ENCODE measurements at regions not wholly inside any gene's neighbourhood (a gene's known extent, or its start where the extent isn't known, plus 50 kb on each side); places are given as distances from the start of the nearest gene placed in this dataset.
"Not testable (repeated sequence)": the region's sequence is repeated elsewhere in the genome, so short reads cannot be mapped to it uniquely, and the experiment has no call there.

GRCh38 chr12:77253321-77253720 is 188.0 kb upstream of the E2F7 start:
- no peak for DNase-seq

DNA sequence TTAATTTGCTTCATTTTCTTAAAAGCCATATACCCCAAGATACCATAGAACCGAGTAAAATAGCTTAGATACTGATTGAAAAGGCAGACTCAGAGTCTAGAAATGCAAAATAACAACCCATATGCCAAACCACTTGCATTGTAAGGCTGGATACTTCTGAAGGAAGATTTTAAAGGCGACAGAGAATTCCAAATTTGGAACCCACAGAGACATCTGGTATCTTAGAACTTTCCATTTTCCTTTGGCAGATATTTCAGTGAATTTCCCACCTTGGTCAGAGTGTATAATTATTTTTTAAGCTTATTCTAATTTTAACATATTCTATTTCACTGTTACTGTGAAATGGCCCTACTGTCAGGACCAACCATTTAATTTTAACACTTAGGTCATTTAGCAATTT is 186.4 kb upstream of the E2F7 start:
- no peak for DNase-seq

DNA sequence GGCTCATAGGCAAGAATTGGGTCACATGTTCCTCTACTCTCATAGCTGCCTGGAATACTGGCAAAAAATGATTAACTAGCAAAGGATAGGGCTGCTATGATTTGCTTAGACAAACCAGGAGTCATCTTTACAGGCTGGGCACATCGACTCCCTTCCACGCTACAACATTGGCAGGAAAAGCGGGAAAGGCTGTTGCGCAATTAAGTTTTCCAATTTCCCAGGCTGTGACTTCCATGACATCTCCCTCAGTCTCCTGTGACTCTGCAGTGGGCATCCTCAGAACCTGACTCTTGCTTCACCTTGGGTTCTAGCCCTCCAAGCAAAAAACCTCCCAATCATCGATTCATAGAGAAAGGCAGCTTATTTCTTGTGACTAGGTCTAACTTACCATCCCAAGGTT is 184.5 kb upstream of the E2F7 start:
- no peak for DNase-seq

- DNase-seq: no peak
Observed at GRCh38 chr12:77248036-77248435, 182.7 kb upstream of the E2F7 start.

DNA sequence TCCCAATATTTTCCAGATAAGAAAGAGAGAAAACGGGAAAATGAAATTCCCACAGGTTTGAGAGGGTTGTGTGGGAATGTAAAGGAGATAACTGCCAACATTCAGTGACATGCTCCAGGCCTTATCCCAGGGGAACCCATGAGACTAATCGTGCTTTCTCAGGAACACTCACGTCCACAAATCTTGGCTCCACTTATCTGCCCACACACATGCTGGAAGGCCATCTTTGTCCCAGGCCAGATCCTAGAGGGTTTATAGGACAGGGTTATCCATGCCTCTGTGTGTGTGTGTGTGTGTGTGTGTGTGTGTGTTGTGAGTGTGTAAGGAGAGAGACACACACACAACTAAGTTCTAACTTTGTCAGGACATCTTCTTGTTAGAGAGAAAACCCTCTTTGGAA is 182.2 kb upstream of the E2F7 start:
- no peak for DNase-seq

GRCh38 chr12:77243345-77243744 is 178.0 kb upstream of the E2F7 start:
- DNase-seq: no peak

- no peak for DNase-seq
Observed at GRCh38 chr12:77239617-77240016, 174.2 kb upstream of the E2F7 start.

- no peak for DNase-seq
Observed at GRCh38 chr12:77238335-77238734, 173.0 kb upstream of the E2F7 start.

- no peak for DNase-seq
Observed at GRCh38 chr12:77237896-77238295, 172.5 kb upstream of the E2F7 start.

GRCh38 chr12:77236066-77236465 is 170.7 kb upstream of the E2F7 start:
- DNase-seq: no peak

- no peak for DNase-seq
Observed at GRCh38 chr12:77232045-77232444, 166.7 kb upstream of the E2F7 start.

DNA sequence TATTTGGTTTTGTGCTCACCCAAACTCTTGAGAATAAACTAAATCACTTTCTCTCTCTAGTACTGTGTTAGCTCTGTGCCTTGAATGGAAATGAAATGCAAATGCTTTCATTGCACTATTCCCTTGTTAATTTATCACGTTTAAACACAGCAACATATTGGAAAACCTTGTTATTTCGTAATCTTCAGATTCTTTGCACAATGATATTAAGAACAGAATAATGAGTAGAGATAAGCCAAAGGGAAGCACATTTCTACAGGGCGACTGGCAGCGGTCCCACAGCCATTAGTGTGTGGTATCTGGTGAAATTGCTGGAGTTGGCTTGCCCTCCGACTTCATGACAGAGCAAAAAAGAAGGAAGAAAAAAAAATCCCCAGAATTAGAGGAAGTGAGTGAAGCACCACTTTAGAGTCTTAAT is 166.1 kb upstream of the E2F7 start:
- DNase-seq: peak; percentile 48 to 53

DNA sequence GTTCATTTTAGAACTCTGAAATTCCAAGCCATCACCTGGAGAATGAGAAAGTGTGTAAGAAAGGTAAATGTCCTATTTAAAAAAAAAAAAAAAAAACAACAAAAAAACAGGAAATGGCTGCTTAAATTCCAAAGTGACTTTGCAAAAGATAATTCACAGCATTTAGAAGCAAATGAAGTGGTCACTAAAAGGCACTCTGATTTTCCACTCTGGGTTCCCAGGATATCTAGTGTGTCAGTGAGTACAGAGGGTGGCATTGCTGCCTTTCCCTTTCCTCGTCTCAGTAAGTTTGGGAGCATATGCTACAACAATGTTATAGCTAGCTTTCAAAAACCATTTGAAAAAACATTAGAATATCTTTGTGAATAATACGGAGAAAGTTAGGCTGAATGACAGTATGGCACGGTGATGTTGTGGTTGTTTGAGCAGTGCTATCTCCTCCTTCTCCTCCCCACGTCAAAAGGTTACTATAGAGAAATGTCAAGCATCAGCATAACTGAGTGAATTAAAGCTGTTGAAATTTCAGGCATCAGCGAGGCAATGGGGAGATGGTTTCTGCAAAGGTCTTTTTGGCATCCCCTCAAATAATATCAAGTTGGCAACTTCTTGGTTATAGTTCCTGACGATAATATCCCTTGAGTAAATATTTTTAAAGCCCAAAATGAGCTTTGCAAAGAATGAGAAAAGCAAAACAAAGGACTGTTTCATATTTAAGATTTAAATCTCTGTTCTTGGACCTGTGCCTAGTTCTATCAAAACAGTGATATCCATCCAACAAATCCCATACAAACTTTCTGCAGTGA is 164.5 kb upstream of the E2F7 start:
- peak in 1 of 2 experiments; percentile 23 for DNase-seq

GRCh38 chr12:77228376-77228775 is 163.0 kb upstream of the E2F7 start:
- DNase-seq: no peak

GRCh38 chr12:77226368-77226767 is 161.0 kb upstream of the E2F7 start:
- DNase-seq: peak in 1 of 2 experiments; percentile 26

DNA sequence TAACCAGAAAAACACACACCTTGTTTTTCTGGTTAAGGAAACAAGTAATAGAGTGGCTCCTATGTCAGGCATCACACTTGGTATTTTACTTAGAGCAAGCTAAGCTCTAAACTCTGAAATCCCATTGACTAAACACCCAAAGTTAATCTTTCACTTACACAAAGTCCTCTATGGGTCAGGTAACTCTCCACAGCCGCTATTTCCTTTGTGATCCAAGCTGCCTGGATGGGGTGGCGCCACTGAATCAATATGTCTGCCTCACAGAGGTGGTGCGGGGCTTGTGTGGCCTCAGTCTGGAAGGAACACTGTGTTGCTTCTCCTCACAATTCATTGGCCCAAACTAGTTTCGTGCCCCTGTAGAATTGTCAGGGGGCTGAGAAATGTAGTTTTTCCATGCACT is 160.0 kb upstream of the E2F7 start:
- DNase-seq: no peak

- no peak for DNase-seq
Observed at GRCh38 chr12:77224346-77224745, 159.0 kb upstream of the E2F7 start.

- no peak for DNase-seq
Observed at GRCh38 chr12:77222336-77222735, 157.0 kb upstream of the E2F7 start.

DNA sequence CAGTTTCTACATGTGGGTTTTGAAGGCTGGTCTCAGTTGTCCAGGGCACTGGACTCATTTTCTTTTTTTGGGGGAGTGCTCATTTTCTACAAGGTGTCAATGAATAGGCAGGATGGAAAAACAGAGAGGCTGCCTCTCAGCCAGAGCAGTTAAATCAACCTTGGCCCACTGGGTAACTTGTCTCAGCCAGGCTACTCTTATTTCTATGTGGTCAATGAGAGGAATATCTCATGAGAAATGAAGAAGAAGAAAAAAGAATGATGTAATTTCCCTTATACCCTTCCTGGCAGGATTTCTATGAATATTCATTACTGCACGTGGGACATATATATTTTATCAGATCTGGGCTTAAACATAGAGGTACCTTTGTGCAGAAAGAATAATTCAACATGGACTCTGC is 155.2 kb upstream of the E2F7 start:
- DNase-seq: no peak

DNA sequence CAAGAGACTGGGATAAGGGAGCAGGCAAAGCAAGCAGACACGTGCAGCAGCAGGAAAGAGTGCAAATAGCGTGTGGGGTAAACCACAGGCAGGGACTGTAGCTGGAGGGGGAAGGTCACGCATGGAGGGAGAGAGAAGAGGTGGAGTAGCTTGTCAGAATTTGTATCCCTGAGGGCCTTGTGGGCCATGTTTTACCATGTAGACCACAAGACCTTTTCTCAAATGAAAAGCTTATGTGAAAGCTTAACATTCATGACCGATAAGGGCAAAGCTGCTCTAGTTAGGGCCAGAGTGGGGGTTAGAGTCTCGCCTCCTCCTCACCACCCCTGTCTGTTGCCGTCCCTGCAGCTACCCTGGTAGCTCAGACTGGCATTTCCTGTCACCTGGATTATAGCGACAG is 152.9 kb upstream of the E2F7 start:
- DNase-seq: no peak

DNA sequence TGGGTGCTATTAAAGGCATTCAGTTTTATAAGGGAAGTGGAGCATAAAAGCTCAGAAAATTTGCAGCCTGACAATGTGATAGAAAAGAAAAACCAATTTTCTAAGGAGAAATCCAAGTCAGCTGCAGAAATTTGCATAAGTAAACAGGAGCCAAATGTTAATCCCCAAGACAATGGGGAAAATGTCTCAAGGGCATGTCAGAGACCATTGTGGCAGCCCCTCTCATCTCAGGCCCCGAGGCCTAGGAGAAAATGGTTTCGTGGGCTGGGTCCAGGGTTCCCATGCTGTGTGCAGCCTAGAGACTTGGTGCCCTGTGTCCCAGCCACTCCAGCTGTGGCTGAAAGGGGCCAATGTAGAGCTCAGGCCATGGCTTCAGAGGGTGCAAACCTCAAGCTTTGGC is 150.8 kb upstream of the E2F7 start:
- not testable (repeated sequence) for DNase-seq

GRCh38 chr12:77214136-77214535 is 148.8 kb upstream of the E2F7 start:
- no peak for DNase-seq

DNA sequence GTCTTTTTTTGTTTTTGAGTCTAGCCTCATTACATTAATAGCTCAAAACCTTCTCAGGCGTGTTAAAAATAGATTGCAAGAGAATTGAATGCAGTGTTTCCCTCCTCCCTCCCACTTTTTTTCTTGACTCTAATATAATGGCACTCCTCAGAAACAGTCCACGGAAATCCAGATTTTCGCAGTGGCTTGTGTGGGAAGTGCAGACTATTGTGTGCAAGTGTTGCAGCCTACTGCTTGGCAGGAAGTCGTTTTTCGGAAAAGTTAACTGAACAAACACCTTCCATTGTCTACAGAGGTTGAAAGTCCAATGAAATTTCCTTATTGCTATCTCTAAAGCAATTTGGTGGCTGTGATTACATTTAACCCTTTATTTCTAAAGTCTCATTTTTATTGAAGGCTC is 147.9 kb upstream of the E2F7 start:
- no peak for DNase-seq

DNA sequence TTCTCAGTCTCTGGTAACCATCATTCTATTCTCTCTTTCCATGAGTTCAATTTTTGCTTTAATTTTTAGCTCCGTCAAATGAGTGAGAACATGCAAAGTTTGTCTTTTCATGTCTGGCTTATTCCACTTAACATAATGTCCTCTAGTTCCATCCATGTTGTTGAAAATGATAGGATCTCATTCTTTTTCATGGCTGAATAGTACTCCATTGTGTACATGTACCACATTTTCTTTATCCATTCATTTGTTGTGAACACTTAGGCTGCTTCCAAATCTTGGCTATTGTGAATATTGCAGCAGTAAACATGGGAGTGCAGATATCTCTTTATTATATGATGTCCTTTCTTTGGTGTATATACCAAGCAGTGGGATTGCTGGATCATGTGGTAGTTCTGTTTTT is 145.4 kb upstream of the E2F7 start:
- no peak for DNase-seq

DNA sequence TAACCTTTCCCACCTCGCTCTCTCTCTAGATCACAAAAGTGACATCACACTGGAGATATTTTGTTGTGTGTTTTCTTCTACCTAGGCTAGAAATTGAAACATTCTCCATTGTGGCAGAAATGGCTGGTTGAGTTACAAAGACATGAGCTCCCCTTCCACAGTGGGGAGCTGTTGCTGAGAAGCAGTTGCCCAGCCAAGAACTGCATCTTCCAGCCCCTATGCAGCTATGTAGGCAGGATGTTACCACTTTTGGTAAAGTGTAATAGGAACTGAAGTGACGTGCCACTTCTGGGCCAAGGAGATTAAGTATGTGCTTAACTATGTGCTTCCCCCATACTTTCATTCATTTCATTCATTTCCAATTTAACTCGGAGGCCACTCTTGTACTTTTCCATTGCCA is 138.7 kb upstream of the E2F7 start:
- peak in 1 of 2 experiments; percentile 7 for DNase-seq

All from NCI-H446 (cell line).